Osteoblast (primary cell): ENCODE measurements at regions not wholly inside any gene's neighbourhood (a gene's known extent, or its start where the extent isn't known, plus 50 kb on each side); places are given as distances from the start of the nearest gene placed in this dataset.

ENCODE experiments used
- DNase-seq: peaks from one replicate; pipeline ENCODE4 v3.0.0; 2011; ENCODE audit warnings: low spot score, mixed read lengths; ENCODE audit not compliant: insufficient read length; ENCODE audit errors: missing footprints
- H2AFZ ChIP-seq: 2 replicates; pipeline ENCODE4 v1.6.0; 2011; ENCODE audit warnings: mild to moderate bottlenecking, low read length
- H3K27ac ChIP-seq: 2 replicates; pipeline ENCODE4 v1.5.1; 2011; ENCODE audit warnings: mild to moderate bottlenecking, low read depth, low read length, moderate library complexity
- H3K27me3 ChIP-seq: 2 replicates; pipeline ENCODE4 v1.6.0; 2012; ENCODE audit warnings: mild to moderate bottlenecking, control low read depth, inconsistent platforms, low read length, moderate library complexity; ENCODE audit not compliant: insufficient read depth
- H3K36me3 ChIP-seq: 2 replicates; pipeline ENCODE4 v1.5.1; 2011; ENCODE audit warnings: mild to moderate bottlenecking, low read length, control low read depth, moderate library complexity; ENCODE audit not compliant: insufficient read depth
- H3K4me1 ChIP-seq: 2 replicates; pipeline ENCODE4 v1.5.1; 2011; ENCODE audit warnings: mild to moderate bottlenecking, low read length, control low read depth, moderate library complexity; ENCODE audit not compliant: insufficient read depth
- H3K4me2 ChIP-seq: 2 replicates; pipeline ENCODE4 v1.6.0; 2011; ENCODE audit warnings: mild to moderate bottlenecking, low read length; ENCODE audit not compliant: insufficient read depth
- H3K4me3 ChIP-seq: fragments of 200-600 bp; sonication (generic); 3 replicates; pipeline ENCODE4 v1.5.1; 2012; ENCODE audit warnings: mild to moderate bottlenecking, low read length, inconsistent platforms; ENCODE audit not compliant: insufficient read depth
- H3K79me2 ChIP-seq: 2 replicates; pipeline ENCODE4 v1.6.0; 2012; ENCODE audit warnings: mild to moderate bottlenecking, low read length, control low read depth, inconsistent platforms; ENCODE audit not compliant: insufficient read depth
- H3K9me3 ChIP-seq: 2 replicates; pipeline ENCODE4 v1.5.1; 2011; ENCODE audit warnings: low read depth, low read length, control low read depth
- H4K20me1 ChIP-seq: 2 replicates; pipeline ENCODE4 v1.6.0; 2012; ENCODE audit warnings: mild to moderate bottlenecking, low read length, control low read depth; ENCODE audit not compliant: insufficient read depth
- TF ChIP-seq, protein P1 (sequence below): IDR thresholded peaks from 2 replicates; pipeline ENCODE4 v1.5.1; 2011; ENCODE audit warnings: mild to moderate bottlenecking, low read depth, low read length, moderate library complexity; ENCODE audit errors: extremely low read depth

DNA sequence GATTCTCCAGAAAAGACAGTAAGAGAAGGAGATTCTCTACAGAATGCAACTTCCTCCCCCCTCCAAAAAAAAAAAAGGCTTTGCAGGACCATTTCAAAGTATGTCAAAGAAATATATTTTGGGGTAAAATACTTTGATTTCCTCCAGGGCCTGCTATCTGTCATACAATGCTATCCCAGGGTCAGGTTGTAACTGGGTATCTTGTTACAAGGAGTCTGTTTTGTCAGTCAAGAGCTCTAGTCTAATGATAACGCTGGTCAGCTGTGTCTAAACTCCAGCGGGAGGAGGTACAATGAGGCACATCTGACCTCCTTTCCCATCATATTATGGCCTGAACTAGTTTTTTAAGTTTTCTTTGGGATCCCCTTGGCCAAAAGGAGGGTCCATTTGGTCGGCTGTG lies 408.4 kb upstream of the CDH5 start:
- H3K4me1 ChIP-seq: no peaks in the 10 kb centered on the region
- H3K27me3 ChIP-seq: no peaks in the 10 kb centered on the region
- no peak overlapping the region for H2AFZ ChIP-seq
- H3K27ac ChIP-seq: no peak overlapping the region
- TF ChIP-seq, protein P1, sequence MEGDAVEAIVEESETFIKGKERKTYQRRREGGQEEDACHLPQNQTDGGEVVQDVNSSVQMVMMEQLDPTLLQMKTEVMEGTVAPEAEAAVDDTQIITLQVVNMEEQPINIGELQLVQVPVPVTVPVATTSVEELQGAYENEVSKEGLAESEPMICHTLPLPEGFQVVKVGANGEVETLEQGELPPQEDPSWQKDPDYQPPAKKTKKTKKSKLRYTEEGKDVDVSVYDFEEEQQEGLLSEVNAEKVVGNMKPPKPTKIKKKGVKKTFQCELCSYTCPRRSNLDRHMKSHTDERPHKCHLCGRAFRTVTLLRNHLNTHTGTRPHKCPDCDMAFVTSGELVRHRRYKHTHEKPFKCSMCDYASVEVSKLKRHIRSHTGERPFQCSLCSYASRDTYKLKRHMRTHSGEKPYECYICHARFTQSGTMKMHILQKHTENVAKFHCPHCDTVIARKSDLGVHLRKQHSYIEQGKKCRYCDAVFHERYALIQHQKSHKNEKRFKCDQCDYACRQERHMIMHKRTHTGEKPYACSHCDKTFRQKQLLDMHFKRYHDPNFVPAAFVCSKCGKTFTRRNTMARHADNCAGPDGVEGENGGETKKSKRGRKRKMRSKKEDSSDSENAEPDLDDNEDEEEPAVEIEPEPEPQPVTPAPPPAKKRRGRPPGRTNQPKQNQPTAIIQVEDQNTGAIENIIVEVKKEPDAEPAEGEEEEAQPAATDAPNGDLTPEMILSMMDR: no peak
- H3K4me3 ChIP-seq: no peak overlapping the region
- no peaks in the 10 kb centered on the region for H3K9me3 ChIP-seq
- H4K20me1 ChIP-seq: no peaks in the 10 kb centered on the region
- H3K4me2 ChIP-seq: no peak overlapping the region
- no peak for DNase-seq
- no peaks in the 10 kb centered on the region for H3K79me2 ChIP-seq
- H3K36me3 ChIP-seq: no peaks in the 10 kb centered on the region

DNA sequence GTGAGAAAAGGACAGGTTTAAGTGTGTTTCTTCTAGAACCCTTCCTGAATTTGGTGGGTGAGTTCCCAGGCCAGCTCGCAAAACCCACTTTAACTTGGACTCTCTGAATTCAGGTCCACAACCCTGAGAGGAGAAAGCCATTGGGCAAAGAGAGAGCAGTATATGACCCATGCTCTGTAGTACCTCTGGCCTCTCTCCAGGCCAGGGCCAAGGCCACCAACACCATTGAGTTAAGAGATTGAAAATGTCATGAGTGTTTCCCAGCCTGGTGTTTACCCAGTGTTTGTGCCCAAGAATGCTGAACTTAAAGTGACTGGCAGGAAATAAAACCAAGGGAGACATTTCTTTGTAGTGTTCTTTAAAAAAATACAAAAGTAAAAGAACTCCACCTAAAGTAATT lies 410.4 kb upstream of the CDH5 start:
- Histone ChIP-seq H2AFZ (no peak overlapping the region), H3K27ac (no peak overlapping the region), H3K4me1 (no peaks in the 10 kb centered on the region), H3K4me2 (no peak overlapping the region), H4K20me1 (no peaks in the 10 kb centered on the region), H3K36me3 (no peaks in the 10 kb centered on the region), H3K9me3 (no peaks in the 10 kb centered on the region), H3K27me3 (no peaks in the 10 kb centered on the region), H3K4me3 (no peak overlapping the region), H3K79me2 (no peaks in the 10 kb centered on the region)
- TF ChIP-seq, protein P1: no peak
- DNase-seq: no peak

DNA sequence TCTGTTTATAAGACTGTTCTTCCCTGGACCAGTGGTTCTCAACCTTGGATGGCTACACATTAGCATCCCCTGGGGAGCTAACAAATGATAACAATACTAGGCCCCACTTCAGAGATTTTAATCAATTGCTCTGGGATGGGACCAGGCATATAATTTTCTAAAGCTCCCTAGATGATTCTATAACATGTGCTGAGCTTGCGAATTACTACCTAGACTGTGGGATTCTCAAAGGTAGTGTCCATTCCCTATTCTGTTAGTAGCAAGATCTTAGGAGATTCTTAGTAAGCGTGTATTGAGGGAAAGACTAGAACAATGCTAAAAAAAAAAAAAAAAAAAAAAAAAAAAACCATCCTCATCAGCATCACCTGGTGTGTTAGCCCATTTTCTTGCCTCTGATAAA lies 412.0 kb upstream of the CDH5 start:
- H2AFZ ChIP-seq: no peak overlapping the region
- no peaks in the 10 kb centered on the region for H3K9me3 ChIP-seq
- H3K4me2 ChIP-seq: no peak overlapping the region
- no peak overlapping the region for H3K27ac ChIP-seq
- TF ChIP-seq, protein P1: no peak
- DNase-seq: no peak
- no peaks in the 10 kb centered on the region for H3K36me3 ChIP-seq
- H3K79me2 ChIP-seq: no peaks in the 10 kb centered on the region
- H4K20me1 ChIP-seq: no peaks in the 10 kb centered on the region
- no peaks in the 10 kb centered on the region for H3K4me1 ChIP-seq
- no peak overlapping the region for H3K4me3 ChIP-seq
- H3K27me3 ChIP-seq: no peaks in the 10 kb centered on the region

DNA sequence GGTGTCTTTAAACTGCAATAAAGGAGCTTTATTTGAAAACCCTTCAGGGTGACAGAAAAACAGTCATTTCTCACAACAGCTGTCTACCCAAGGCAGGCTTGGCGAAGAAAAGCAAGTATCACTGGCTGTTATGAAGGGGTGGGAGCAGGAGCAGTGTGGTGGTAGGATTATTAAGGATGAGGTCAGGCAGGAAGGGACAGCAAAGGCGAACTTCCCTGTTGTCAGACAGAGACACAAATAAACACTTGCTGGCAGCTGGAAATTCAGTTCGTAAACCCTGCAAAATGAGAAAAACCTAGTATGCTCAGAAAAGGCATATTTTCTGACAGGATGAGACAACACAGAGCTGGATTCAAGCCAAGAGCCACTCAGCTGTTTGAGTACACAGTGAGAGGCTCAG lies 416.3 kb upstream of the CDH5 start:
- Histone ChIP-seq H4K20me1 (no peaks in the 10 kb centered on the region), H3K4me3 (no peak overlapping the region), H3K36me3 (no peaks in the 10 kb centered on the region), H3K79me2 (no peaks in the 10 kb centered on the region), H3K4me2 (no peak overlapping the region), H3K9me3 (no peaks in the 10 kb centered on the region), H3K27me3 (peaks cover 4% of the 10 kb centered on the region), H3K27ac (no peak overlapping the region), H2AFZ (no peak overlapping the region), H3K4me1 (no peaks in the 10 kb centered on the region)
- TF ChIP-seq, protein P1: no peak
- no peak for DNase-seq
